MM.1S (cell line): ENCODE measurements at regions not wholly inside any gene's neighbourhood (a gene's known extent, or its start where the extent isn't known, plus 50 kb on each side); places are given as distances from the start of the nearest gene placed in this dataset.

Experiments used
- CTCF ChIP-seq: fragments of 300-600 bp; sonication (generic); IDR thresholded peaks from 2 replicates; pipeline ENCODE4 v1.5.1; 2016; ENCODE audit warnings: antibody characterized with exemption, low read length, mixed read lengths
- EZH2 ChIP-seq: fragments of 300-600 bp; sonication (generic); optimal IDR thresholded peaks from 2 replicates; pipeline ENCODE3; 2017; ENCODE audit warnings: low read depth, mild to moderate bottlenecking, antibody characterized with exemption, low read length, mixed read lengths
- EZH2phosphoT487 ChIP-seq: fragments of 300-600 bp; sonication (generic); IDR thresholded peaks from 2 replicates; pipeline ENCODE4 v1.6.1; 2018; ENCODE audit warnings: antibody characterized with exemption, low read length

GRCh38 chr13:90393408-90393807 lies 954.1 kb upstream of the MIR17HG start:
- TF ChIP-seq CTCF (no peak), EZH2 (no peak), EZH2phosphoT487 (no peak)
